Mesodermal cell (in vitro differentiated cells): ENCODE measurements at regions not wholly inside any gene's neighbourhood (a gene's known extent, or its start where the extent isn't known, plus 50 kb on each side); places are given as distances from the start of the nearest gene placed in this dataset.
"Not testable (repeated sequence)": the region's sequence is repeated elsewhere in the genome, so short reads cannot be mapped to it uniquely, and the experiment has no call there.

Experiments used
- H3K27ac ChIP-seq: 2 replicates; pipeline ENCODE4 v1.7.0; 2013; ENCODE audit warnings: mild to moderate bottlenecking, low read depth, low read length, moderate library complexity; ENCODE audit not compliant: severe bottlenecking
- H3K36me3 ChIP-seq: 2 replicates; pipeline ENCODE4 v1.7.1; 2013; ENCODE audit warnings: mild to moderate bottlenecking, low read length, moderate library complexity; ENCODE audit not compliant: control insufficient read depth, insufficient read depth
- H3K4me1 ChIP-seq: one replicate; pipeline ENCODE4 v1.7.1; 2013; ENCODE audit warnings: mild to moderate bottlenecking, low read length; ENCODE audit not compliant: insufficient read depth, control insufficient read depth, poor library complexity, severe bottlenecking
- H3K4me3 ChIP-seq: 2 replicates; pipeline ENCODE4 v1.7.0; 2013; ENCODE audit warnings: low read length, control low read depth, mild to moderate bottlenecking; ENCODE audit not compliant: insufficient read depth, poor library complexity, severe bottlenecking; ENCODE audit errors: extremely low read depth
- H3K9me3 ChIP-seq: 2 replicates; pipeline ENCODE4 v1.7.1; 2013; ENCODE audit warnings: mild to moderate bottlenecking, low read length, moderate library complexity; ENCODE audit not compliant: control insufficient read depth
- WGBS, 2 experiments: methylation state at CpG; one replicate each; pipeline ENCODE4 v1.1.5; 2013; ENCODE audit warnings: missing lambda C conversion rate in 2 of 2; ENCODE audit not compliant: insufficient coverage in 2 of 2; 5-methylcytosine and 5-hydroxymethylcytosine counted together

DNA sequence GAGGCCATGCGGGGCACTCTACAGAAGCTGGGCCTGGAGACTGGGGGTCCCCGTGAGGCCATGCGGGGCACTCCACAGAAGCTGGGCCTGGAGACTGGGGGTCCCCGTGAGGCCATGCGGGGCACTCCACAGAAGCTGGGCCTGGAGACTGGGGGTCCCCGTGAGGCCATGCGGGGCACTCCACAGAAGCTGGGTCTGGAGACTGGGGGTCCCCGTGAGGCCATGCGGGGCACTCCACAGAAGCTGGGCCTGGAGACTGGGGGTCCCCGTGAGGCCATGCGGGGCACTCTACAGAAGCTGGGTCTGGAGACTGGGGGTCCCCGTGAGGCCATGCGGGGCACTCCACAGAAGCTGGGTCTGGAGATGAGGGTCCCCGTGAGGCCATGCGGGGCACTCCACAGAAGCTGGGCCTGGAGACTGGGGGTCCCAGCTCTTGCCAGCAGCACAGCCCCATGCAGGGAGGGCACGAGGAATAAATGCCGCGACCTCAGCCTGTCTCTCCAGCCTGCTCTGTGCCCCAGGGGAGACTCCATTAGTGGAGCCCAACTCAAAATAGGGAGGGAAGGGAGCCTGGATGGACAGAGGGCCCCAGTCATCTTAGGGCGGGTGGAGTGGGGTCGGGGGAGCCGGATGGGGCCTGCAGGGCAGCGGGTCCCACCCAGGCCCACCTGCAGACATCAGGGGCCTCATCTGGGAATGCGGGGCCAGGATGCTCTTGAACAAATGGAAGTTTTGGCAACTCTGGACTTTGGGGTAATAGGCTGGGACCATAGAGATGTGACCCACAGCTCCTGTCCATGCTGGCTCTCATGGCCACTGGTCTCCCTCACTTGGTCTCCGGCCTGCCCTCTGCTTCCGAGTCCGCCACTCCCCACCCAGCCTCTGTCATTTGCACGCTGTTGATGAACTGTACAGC, 343.6 kb upstream of the SFSWAP start:
- not testable (repeated sequence) for H3K9me3 ChIP-seq, H3K4me3 ChIP-seq, H3K4me1 ChIP-seq, H3K27ac ChIP-seq, H3K36me3 ChIP-seq
- 92 to 95% methylated on average over 4 to 16 of the region's 27 CpGs for WGBS, 2 experiments

DNA sequence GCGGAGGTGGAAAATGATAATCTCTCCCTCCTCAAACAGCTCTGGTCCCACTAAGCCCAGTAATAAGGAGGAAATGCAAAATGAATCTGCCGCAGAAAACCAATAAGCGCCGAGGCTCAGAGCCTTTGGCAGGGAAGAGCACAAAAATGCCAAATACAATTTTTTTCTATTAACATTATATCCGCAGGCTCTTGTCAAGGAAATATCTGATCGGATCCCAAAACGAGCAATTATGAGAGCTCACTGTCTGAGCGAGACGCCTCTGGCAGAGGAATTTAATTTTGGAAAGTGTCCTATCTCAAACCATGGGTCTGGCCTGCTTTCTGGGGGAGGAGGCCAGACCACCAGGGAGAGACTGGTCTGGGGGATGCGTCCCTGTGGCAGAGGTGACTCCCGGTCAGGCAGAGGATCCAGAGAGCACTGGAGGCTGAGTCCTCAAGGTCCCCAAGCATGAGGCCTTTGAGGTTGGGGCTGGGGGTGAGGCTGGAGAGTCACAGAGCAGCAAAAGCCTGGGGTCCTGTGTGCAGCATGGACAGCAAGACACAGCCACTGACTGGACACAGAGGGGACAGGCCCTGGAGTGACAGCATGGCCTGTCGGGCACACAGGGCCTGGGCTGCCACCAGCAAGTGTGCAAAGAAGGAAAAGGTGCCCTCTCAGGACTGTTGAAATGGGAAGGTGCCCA, 342.8 kb upstream of the SFSWAP start:
- Histone ChIP-seq H3K4me1 (no peaks in the 10 kb centered on the region), H3K36me3 (no peaks in the 10 kb centered on the region), H3K4me3 (no peak overlapping the region), H3K9me3 (no peaks in the 10 kb centered on the region), H3K27ac (no peak overlapping the region)
- WGBS, 2 experiments: 88 to 89% methylated on average over 9 to 11 of the region's 12 CpGs

DNA sequence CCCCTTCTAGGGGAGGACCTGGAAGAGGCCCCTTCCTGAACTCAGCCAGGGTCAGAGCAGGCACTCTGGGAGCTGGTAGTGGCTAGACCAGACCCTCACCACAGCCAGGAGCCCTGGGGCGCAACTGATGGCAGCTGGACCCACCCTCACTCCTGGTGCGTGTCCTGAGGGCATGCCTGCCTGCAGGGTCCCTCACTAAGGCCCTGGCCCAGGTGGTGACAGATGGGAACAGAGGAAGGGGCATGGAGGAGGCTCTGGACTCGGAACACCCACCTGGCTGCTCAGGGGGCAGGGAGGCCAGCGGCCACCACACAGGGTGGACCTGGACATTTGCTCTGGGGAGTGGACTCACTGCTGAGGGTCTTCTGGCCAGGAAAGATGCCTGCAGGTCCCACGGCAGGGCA, 342.2 kb upstream of the SFSWAP start:
- H3K27ac ChIP-seq: no peak overlapping the region
- no peaks in the 10 kb centered on the region for H3K4me1 ChIP-seq
- no peaks in the 10 kb centered on the region for H3K9me3 ChIP-seq
- 89 to 100% methylated on average over 3 to 4 of the region's 5 CpGs for WGBS, 2 experiments
- no peak overlapping the region for H3K4me3 ChIP-seq
- no peaks in the 10 kb centered on the region for H3K36me3 ChIP-seq

DNA sequence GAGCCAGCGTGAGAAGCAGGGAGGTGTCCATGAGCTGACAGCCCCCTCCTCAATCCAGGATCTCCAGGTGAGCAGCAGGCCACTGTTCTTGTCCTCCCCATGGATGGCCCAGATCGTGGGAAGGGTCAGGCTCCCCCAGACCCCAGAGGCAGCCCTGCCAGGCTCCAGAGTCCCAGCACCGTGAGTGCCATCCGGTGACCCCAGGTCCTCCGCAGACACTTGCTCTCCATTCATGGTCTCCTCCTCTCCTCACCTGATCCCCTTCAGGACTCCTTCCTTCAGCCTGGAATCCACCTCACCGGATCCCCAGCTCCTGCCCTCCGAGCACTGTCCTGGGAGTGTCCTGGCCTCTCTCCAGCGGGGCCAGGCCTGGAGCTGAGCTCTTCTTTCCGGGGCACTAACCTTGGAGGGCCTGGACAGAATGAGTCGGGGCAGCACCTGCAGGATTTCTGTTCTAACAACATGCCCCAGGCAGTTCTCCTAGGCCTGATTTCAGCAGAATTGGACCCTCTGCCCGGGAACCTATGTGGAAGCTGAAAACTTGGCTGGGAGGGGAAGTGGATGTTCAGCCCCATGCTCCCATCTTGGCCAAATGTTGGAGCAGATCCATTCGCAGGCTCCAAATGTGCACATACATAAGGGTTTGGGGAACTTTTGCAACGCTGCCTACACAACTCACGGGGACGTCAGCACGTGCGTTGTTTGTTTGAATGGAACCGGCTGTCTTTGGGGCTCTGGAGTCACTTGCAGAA, 341.6 kb upstream of the SFSWAP start:
- Histone ChIP-seq H3K9me3 (no peaks in the 10 kb centered on the region), H3K36me3 (no peaks in the 10 kb centered on the region), H3K27ac (no peak overlapping the region), H3K4me1 (no peaks in the 10 kb centered on the region), H3K4me3 (no peak overlapping the region)
- 91 to 92% methylated on average over 17 of the region's 18 CpGs for WGBS, 2 experiments

DNA sequence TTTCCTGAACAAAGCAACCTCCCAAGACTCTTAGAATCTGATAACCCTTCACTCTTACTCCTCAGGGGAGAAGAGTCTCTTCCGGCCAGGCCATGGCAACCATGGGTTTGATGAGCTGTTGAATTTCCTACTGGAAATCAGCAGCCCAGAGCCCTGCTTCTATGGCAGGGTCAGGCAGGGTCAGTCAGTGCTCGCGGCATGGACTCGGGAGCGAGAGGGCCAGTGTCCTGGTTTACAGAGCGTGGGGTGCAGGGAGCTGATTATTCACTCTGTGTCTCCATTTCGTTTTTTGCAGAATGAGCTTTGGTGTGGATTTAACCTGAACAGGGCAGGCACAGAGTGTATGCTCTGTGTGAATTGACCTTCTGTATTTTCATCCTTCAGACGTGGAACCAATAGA, 340.6 kb upstream of the SFSWAP start:
- H3K9me3 ChIP-seq: no peaks in the 10 kb centered on the region
- no peak overlapping the region for H3K4me3 ChIP-seq
- H3K4me1 ChIP-seq: no peaks in the 10 kb centered on the region
- H3K36me3 ChIP-seq: no peaks in the 10 kb centered on the region
- WGBS, 2 experiments: 84 to 89% methylated on average over 8 of the region's 8 CpGs
- no peak overlapping the region for H3K27ac ChIP-seq

DNA sequence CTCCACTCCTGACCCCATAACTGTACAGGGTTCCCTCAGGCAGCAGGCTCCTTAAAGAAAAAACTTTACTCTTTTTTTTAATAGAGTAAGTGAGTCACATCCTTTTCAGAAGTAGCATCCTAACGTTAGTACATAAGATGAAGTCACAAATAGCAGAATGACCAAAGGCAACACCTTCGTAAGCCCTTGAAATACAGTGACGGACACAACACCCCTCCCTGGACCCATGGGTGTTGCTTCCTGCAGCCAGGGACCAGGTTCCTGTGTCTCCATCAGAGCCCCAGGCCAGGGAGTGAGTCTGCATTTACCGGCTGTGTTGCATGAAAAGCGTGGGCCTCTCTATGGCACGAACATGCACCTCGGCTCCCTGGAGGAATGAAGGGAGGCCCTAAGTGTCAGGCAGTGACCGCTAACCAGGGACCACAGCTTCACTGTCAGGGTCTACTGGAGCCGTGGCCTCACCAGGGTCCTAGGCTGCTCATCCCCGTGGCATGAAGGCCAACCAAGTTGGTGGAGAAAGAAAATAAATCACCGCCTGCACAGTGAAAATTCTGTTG, 340.0 kb upstream of the SFSWAP start:
- H3K4me3 ChIP-seq: no peak overlapping the region
- 88 to 92% methylated on average over 10 of the region's 11 CpGs for WGBS, 2 experiments
- H3K9me3 ChIP-seq: no peaks in the 10 kb centered on the region
- no peaks in the 10 kb centered on the region for H3K4me1 ChIP-seq
- H3K27ac ChIP-seq: no peak overlapping the region
- H3K36me3 ChIP-seq: no peaks in the 10 kb centered on the region

DNA sequence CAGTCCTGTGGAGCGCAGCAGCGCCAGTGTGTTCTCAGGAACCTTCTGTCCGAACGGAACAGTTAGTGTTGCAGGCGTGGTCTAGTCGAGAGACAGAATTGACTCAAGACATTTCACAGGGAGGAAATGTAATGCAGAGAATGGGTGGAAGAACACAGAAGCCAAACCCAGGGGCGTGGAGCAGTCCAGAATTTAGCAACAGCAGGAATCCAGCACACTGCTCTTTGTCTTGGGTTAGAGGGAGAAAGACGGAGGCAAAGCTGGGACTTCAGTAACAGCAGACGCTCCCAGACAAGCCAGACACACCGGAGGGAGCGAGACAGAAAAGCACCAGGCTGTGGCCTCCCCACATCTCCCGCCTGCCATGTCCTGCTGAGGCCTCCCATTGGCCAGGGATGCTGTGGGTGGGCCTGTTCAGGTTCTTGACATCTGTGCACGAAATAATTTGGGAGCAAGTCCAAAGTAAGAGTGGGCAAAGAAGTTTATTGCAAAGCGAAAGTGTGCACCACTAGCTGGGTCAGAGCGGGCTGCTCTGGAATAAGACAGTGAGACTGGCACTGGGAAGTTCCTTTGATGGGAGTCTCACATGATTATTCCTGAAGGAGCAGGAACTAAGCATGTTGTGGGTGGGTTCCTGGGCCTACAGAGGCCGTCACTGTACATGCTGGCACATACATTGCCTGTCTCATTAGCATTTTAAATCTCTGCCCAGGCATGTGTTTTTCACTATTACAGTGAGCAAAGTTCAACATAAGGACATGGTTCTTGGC, 339.3 kb upstream of the SFSWAP start:
- H3K4me1 ChIP-seq: no peaks in the 10 kb centered on the region
- no peak overlapping the region for H3K27ac ChIP-seq
- H3K36me3 ChIP-seq: no peaks in the 10 kb centered on the region
- WGBS, 2 experiments: 88 to 94% methylated on average over 15 to 16 of the region's 16 CpGs
- no peak overlapping the region for H3K4me3 ChIP-seq
- no peaks in the 10 kb centered on the region for H3K9me3 ChIP-seq

DNA sequence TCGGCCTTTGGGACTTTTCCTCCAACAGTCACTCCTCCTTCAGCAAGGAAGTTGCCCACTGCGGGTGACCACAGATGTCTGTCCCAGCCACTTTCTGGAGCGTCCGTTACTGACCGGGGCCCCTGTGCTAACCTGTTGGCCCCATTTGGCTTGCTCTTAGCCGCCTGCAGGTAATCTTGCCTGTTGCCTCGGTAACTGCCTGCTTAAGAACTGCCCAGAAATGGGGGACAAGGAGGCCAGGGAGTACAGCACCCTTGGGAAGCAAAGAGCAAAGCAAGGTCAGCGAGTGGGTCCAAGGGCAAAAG, 338.8 kb upstream of the SFSWAP start:
- H3K27ac ChIP-seq: no peak overlapping the region
- H3K36me3 ChIP-seq: no peaks in the 10 kb centered on the region
- H3K4me1 ChIP-seq: no peaks in the 10 kb centered on the region
- 84 to 89% methylated on average over 7 to 8 of the region's 8 CpGs for WGBS, 2 experiments
- H3K9me3 ChIP-seq: no peaks in the 10 kb centered on the region
- H3K4me3 ChIP-seq: no peak overlapping the region

DNA sequence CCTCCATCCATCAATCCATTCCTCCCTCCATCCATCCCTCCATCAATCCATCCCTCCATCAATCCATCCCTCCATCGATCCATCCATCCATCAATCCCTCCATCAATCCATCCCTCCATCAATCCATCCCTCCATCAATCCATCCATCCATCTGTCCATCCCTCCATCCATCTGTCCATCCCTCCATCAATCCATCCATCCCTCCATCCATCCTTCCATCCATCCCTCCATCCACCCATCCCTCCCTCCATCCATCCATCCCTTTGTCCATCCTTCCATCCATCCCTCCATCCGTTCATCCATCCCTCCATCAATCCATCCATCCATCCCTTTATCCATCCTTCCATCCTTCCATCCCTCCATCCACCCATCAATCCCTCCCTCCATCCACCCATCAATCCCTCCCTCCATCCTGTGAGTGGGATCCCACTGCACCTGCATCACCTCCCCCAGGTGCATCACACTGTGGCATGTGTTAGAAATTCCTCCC, 338.1 kb upstream of the SFSWAP start:
- Histone ChIP-seq H3K4me1 (no peaks in the 10 kb centered on the region), H3K9me3 (no peaks in the 10 kb centered on the region), H3K27ac (no peak overlapping the region), H3K4me3 (no peak overlapping the region), H3K36me3 (no peaks in the 10 kb centered on the region)
- WGBS, 2 experiments: 77 to 79% methylated on average over 2 of the region's 2 CpGs
